ENCODE measurements at regions not wholly inside any gene's neighbourhood (a gene's known extent, or its start where the extent isn't known, plus 50 kb on each side); places are given as distances from the start of the nearest gene placed in this dataset.

GRCh38 chr5:21221616-21222015 lies 1233.6 kb upstream of the CDH18 start:
- TF ChIP-seq CTCF (IDR thresholded peaks at IDR 0.05) (no peak), EP300 (IDR thresholded peaks at IDR 0.05; ENCODE audit: low read depth) (no peak)

Data from transverse colon (tissue), 3 donors.